MV-4-11 (cell line): ENCODE measurements at regions not wholly inside any gene's neighbourhood (a gene's known extent, or its start where the extent isn't known, plus 50 kb on each side); places are given as distances from the start of the nearest gene placed in this dataset.
A peak's percentile ranks its signal among the peaks of the same experiment; 100 is the strongest.

Experiments
- DNase-seq: peaks from one replicate; lab custom pipeline; 2025; lab: John Stamatoyannopoulos, UW

GRCh38 chr7:131186816-131187215, 140.9 kb upstream of the MKLN1 start:
- DNase-seq: no peak

DNA sequence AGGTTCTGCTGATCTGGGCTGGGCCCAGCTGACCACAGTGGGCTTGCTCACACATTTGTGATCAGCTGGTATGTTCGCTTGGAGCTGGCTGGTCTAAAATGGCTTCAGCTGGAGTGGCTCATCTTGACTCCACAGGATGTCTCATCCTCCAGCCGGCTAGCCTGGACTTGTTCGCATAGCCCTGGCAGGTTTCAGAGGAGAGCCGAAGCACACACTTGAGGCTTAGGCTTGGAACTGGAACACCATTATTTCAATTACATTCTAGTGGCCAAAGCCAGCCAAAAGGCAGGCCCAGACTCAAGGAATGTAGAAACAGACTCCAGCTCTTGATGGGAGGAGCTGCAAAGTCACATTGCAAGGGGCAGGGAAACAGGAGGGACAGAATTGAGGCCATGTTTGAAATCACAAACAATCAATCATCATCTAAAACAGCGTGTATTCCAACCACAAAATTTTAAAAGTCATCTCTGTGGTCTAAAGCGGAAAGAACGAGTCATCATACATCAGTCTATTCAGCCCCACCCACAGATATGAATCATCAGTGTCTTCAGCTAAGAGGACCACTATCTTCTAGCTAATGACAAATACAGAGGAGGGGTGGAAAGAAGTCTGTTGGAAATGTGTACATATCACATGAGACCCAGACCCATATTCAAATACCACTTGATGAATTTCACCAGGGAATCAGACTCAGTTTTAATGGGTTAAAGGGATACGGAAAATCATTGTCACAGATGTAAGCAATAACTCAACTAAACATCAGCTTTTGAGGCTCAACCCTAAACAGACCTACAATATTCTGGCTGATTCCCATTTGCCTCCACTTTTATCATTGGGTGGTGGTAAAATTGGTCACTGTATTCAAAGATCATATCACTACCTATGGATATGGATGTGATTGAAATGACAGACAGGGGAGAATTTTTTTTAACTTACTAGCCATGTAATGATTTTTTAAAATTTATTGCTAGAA, 139.0 kb upstream of the MKLN1 start:
- DNase-seq: peak; percentile 97

DNA sequence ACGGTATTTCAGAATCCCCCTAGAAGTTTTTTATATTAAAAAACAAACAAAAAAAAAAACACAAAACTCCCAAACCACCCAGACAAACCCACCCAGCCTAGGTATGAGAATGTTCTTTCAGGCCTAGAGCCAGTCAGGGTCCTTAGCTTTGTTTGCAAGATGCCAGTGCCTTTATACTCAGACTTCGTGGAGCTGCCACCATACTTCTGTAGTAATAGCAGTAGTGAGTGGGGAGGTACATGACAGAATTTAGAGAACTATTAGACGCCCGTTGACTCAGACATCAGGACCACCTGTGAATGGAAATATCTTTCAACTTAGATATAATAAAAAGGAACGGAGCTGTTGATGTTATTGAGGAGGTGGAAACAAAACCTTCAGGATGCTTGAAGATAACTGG, 138.2 kb upstream of the MKLN1 start:
- no peak for DNase-seq

GRCh38 chr7:131190146-131190545, 137.5 kb upstream of the MKLN1 start:
- DNase-seq: no peak

DNA sequence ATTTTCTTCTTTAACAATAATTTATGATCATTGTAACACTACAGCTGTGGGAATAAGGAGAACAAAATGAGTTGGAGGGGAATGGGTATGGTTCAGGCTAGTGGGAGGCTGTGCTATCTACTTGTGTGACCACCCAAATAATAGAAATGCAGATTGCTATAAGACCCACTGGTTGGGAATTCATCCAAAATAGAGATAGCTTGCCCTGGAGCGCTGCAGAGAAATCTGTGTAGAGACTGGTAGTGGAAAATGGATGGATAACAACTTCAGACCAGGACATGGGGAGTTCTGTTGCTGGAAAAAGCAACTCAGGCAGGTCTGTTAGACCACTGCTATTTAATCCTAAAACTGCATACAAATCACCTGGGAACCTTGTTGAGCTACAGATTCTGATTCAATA, 137.1 kb upstream of the MKLN1 start:
- no peak for DNase-seq

- peak; percentile 32 for DNase-seq
Measured at GRCh38 chr7:131194070-131194865, 133.4 kb upstream of the MKLN1 start.

DNA sequence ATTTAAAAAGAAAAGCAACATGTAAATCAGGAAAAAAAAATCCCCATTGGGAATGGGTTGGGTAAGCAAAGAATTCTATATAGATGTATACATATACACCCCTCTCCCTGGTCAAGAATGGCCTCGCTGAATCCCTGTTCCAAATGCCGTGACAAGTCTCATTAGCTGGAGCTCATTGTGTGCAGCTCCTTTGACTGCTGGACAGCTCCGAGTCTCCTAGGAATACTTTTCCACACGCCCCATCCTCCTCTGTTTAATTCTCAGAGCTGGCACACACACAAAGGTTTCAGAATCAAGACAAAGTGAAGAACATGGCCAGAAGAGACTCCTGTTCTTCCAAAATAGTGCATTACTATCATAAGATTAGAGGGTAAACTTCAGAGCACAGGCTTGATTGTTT, 130.9 kb upstream of the MKLN1 start:
- DNase-seq: no peak

- DNase-seq: peak; percentile 50
Measured at GRCh38 chr7:131197920-131198615, 129.6 kb upstream of the MKLN1 start.

- DNase-seq: no peak
Measured at GRCh38 chr7:131202451-131202850, 125.2 kb upstream of the MKLN1 start.

DNA sequence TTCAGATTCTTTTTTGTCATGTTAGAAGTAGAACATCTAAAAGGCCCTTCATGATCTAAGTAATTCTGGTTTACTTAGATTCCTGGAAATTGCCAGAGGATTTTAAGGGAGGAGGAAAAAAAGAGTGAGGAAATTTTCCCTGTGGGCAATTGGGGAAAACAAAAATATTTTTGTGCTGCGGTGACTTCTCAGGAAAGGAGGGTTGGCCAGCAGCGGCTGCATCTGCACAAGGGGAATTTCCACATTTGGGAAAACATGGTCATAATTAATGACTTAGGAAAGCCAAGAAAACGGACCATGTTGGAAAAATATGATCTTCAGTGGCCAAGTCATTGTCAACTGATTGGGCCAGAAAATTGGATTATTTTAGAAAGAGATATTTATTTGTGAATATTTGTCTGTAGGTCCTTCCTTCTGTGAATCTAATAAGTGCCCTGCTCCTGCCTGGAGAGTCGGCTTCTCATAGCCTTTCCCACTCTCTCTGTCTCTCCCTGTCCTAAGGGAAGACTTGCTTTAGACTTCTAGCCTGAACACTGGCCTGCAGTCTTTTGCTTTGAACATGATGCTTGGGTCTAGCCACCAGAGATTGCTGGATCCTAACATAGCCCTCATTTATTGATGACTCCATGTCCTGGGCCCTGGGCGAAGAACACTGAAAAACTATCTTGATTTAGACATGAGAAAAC, 124.2 kb upstream of the MKLN1 start:
- no peak for DNase-seq

- no peak for DNase-seq
Measured at GRCh38 chr7:131208777-131209176, 118.9 kb upstream of the MKLN1 start.

DNA sequence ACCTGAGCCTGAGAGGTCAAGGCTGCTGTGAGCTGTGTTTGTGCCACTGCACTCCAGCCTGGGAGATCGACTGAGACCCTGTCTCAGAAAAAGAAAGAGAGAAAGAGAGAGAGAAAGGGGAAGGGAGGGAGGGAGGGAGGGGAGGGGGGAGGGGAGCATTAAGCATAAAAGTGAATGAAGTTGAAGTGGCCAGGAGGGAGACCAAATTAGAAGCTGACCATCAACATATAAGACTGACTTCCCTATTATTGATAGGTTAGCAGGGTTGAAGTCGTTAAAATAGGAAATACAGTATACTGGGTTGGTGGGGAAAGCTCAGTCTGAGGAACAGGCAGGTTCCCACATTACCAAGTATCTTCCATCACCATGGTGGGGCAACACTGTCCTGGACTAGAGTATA, 117.1 kb upstream of the MKLN1 start:
- no peak for DNase-seq

GRCh38 chr7:131211500-131211899, 116.2 kb upstream of the MKLN1 start:
- DNase-seq: no peak

DNA sequence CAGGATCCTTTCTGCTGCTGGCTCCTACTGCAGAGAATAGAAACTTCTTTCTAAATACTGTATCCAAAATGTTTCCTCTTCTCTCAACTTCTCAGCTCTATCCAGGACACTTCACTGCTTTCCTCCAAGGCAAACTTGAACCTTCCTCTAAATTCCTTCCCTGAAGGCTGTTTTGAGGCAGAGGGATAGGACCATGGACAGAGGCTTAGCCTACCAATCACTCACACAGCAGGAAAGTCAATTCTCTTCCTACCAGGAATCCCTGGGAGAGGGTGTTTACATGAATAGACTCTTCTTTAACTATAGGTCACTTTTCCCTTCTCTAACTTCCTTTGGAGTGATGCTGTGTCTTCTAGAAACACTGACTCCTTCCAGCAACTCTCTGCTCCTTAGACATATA, 115.6 kb upstream of the MKLN1 start:
- no peak for DNase-seq

GRCh38 chr7:131218727-131219128, 108.9 kb upstream of the MKLN1 start:
- peak; percentile 98 for DNase-seq

DNA sequence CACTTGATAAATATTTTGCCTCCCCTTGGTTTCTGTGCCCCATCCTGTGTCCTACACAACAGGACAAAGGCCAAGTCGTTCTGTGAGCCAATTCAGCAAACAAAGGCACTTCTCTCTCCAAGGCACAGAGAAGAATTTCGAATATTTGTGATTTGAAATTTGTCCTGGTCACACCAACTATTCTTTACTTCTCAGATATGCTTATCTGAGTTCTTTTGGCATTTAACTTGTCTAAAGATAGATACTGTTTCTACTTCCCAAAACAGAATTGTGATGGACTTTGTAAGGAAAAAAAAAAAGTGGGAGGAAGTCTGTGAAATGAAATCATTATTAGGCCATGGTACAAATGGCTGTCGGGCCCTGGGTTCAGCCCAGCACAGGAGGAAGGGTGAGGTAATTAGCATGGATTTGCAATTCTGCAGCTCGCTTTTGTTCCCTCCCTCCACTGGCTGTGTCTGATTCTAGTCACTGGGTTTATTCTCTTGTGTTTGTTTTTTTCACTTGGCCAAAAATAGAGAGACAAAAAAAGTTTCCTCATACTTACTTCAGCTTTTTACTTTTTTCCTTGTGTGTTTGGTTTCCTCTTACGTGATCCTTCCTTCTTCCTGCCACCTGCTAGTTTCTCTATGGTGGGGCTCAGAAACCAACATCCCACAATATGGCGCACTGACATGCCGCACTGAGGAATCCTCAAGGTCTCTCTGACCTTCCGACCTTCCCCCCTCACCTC, 108.2 kb upstream of the MKLN1 start:
- peak; percentile 96 for DNase-seq

DNA sequence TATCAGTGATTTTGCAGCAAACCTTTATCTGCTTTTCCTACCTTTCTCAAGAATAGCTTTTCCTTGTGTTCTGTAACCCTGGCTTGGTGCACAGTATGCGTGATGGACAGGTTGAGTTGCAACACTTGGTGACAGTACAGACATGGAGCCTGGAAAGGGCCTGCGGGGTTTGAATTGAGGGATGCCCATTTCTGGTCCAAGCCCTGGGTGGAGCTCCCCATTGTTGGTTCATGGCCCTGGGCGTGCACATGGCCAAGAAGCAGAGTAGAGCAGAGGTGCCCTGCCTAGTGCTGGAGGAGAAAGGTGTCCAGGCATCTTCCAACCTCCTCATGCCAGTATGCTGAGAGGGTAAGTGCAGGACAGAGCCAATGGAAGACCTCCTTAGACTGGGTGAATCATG, 106.6 kb upstream of the MKLN1 start:
- DNase-seq: no peak

- DNase-seq: no peak
Measured at GRCh38 chr7:131222171-131222570, 105.5 kb upstream of the MKLN1 start.

GRCh38 chr7:131223151-131223550, 104.5 kb upstream of the MKLN1 start:
- no peak for DNase-seq

DNA sequence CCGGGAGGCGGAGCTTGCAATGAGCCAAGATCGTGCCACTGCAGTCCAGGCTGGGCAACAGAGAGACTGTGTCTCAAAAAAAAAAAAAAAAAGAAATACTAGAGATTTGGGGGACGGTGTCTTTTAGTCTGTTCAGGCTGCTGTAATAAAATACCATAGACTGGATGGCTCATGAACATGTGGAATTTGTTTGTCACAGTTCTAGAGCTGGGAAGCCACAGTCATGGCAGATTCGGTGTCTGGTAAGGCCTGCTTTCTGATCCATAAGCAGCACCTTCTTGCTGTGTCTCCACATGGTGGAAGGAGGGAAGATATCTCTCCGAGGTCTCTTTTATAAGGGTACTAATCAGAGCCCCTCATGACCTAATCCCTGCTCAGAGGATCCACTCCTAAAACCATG, 102.7 kb upstream of the MKLN1 start:
- no peak for DNase-seq
